Kidney epithelial cell (primary cell): ENCODE measurements at regions not wholly inside any gene's neighbourhood (a gene's known extent, or its start where the extent isn't known, plus 50 kb on each side); places are given as distances from the start of the nearest gene placed in this dataset.

Source experiments
- DNase-seq: peaks from one replicate; pipeline ENCODE4 v3.0.0-alpha.2; 2010; ENCODE audit warnings: low read depth
- H3K27me3 ChIP-seq: 2 replicates; pipeline ENCODE4 v1.6.0; 2011; ENCODE audit warnings: low read length; ENCODE audit not compliant: control insufficient read depth, insufficient read depth
- H3K36me3 ChIP-seq: 2 replicates; pipeline ENCODE4 v1.5.1; 2011; ENCODE audit warnings: low read length; ENCODE audit not compliant: control insufficient read depth, insufficient read depth
- H3K4me3 ChIP-seq: 2 replicates; pipeline ENCODE4 v1.5.1; 2011; ENCODE audit warnings: low read depth, mild to moderate bottlenecking, control low read depth, low read length
- TF ChIP-seq, protein P1 (sequence below): IDR thresholded peaks from 2 replicates; pipeline ENCODE4 v1.5.1; 2011; ENCODE audit warnings: mild to moderate bottlenecking, moderate library complexity, low read length, control low read depth, inconsistent platforms; ENCODE audit not compliant: insufficient read depth, poor library complexity, severe bottlenecking

DNA sequence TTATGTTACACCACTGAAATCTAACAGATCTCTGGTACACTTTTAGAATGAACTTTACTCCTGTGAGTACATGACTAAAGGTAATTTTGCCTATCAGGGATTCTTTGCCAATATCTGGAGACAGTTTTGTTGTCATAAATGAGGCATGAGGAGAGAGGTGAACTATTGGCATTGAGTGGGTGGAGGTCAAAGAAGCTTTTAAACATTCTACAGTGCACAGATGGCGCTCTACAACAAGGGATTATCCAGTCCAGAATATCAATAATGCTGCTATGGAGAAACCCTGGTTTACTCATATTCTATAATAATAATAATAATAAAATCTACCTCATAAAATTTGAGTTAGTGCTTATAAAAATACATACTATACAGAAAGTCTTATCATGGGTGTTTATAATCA, 702.3 kb downstream of the SI start:
- H3K4me3 ChIP-seq: no peak overlapping the region
- no peaks in the 10 kb centered on the region for H3K27me3 ChIP-seq
- no peak for DNase-seq
- TF ChIP-seq, protein P1, sequence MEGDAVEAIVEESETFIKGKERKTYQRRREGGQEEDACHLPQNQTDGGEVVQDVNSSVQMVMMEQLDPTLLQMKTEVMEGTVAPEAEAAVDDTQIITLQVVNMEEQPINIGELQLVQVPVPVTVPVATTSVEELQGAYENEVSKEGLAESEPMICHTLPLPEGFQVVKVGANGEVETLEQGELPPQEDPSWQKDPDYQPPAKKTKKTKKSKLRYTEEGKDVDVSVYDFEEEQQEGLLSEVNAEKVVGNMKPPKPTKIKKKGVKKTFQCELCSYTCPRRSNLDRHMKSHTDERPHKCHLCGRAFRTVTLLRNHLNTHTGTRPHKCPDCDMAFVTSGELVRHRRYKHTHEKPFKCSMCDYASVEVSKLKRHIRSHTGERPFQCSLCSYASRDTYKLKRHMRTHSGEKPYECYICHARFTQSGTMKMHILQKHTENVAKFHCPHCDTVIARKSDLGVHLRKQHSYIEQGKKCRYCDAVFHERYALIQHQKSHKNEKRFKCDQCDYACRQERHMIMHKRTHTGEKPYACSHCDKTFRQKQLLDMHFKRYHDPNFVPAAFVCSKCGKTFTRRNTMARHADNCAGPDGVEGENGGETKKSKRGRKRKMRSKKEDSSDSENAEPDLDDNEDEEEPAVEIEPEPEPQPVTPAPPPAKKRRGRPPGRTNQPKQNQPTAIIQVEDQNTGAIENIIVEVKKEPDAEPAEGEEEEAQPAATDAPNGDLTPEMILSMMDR: no peak
- no peaks in the 10 kb centered on the region for H3K36me3 ChIP-seq

DNA sequence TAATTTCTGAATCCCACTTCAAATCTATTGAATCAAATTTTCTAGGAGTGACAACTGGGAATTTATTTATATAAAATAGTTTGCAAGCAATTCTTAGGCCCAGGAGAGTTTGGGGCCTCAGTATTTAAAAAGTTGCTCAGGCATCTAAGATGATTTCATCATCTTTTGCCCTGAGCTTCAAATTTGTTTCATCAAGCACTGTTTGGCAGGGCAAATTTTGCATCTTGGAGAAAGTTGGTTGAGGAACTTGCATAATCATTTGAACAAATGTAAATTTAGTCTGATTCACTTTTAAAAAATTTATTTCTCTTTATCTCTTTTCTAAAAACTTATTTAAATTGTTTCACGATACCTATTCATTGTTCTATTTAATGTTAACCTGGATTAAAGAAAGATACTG, 702.8 kb downstream of the SI start:
- TF ChIP-seq, protein P1: no peak
- no peaks in the 10 kb centered on the region for H3K36me3 ChIP-seq
- no peaks in the 10 kb centered on the region for H3K27me3 ChIP-seq

DNA sequence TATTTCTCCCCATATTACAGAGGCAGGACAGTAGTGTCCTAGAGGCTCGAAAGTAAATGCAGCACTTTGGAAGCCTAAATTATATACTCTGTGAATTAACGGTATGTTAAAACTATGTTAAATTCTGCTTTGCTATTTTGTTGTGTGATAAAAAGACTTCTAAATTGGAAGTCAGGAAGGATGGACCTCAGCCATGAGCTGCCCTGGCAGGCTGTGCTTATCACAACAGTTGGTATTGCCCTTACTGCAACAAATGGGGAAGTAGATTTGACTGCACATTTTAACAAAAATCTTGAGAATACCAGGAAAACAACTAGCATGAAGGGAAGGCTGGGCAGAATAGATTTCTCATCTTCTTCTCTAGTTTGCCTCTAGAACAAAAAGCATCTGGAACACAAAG, 706.6 kb downstream of the SI start:
- TF ChIP-seq, protein P1: no peak
- H3K36me3 ChIP-seq: no peaks in the 10 kb centered on the region
- no peak for DNase-seq
- no peak overlapping the region for H3K4me3 ChIP-seq
- no peaks in the 10 kb centered on the region for H3K27me3 ChIP-seq

More for the DNA sequence above, 702.8 kb downstream of the SI start:
- no peak for DNase-seq
- no peak overlapping the region for H3K4me3 ChIP-seq

DNA sequence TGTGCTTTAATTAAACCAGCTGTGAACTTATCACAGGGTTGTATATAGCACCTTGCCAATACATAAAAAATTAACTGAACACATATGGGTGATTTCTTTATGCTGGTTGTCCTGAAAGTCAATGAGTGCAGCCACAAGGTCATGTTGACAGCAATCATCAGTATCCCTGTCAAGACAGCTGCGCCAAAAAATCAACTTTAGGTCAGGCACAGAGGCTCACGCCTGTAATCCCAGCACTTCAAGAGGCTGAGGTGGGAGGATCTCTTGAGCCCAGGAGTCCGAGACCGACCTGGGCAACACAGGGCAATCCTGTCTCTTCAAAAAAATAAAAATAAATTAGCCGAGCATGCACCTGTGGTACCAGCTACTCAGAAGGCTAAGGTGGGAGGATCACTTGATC, 707.3 kb downstream of the SI start:
- H3K36me3 ChIP-seq: no peaks in the 10 kb centered on the region
- TF ChIP-seq, protein P1: no peak
- H3K27me3 ChIP-seq: no peaks in the 10 kb centered on the region
- DNase-seq: no peak
- no peak overlapping the region for H3K4me3 ChIP-seq

DNA sequence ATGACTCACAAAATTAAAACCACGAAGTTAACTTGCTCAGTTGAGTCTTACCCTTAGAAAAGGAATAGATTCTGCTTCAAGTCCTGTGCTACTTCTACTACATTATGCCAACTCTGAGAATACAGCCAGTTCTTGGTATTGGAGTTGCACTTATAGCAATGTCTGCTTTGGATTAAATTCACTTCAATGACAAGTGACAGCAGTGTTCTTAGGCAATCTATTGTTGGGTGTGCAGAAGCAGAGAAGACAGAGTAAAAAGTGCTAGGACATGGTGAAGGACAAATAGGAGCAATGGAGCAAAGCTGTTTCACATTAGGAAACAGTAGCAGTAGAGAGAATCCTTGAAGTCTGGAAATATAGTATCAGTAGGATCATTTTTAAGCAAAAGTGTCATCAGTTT, 713.1 kb downstream of the SI start:
- H3K27me3 ChIP-seq: no peaks in the 10 kb centered on the region
- TF ChIP-seq, protein P1: no peak
- DNase-seq: no peak
- no peak overlapping the region for H3K4me3 ChIP-seq
- H3K36me3 ChIP-seq: no peaks in the 10 kb centered on the region

DNA sequence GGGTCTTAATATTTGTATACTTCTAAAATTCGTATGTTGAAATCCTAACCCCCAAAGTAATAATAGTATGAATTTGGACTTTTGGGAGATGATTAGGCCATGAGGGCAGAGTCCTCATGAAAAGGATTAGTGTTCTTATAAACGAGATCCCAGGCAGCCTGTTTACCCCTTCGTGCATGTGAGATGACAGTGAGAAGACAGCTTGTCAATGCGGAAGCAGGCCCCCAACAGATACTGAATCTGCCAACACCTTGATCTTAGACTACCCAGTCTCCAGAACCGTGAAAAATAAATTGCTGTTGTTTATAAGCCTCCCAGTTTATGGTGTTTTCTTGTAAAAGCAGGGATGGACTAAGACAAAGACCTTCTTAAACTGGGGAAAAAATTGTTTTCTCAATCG, 714.2 kb downstream of the SI start:
- TF ChIP-seq, protein P1: no peak
- Histone ChIP-seq H3K36me3 (no peaks in the 10 kb centered on the region), H3K27me3 (no peaks in the 10 kb centered on the region), H3K4me3 (no peak overlapping the region)
- no peak for DNase-seq
